RCC 7860 (cell line): ENCODE measurements at regions not wholly inside any gene's neighbourhood (a gene's known extent, or its start where the extent isn't known, plus 50 kb on each side); places are given as distances from the start of the nearest gene placed in this dataset.

ENCODE experiments used
- DNase-seq: peaks from one replicate; pipeline ENCODE4 v3.0.0-alpha.2; 2015; ENCODE audit warnings: low spot score
- FAIRE-seq: peaks from 2 replicates; lab custom pipeline; 2012; peaks lifted over from hg19 to GRCh38; lab: Jason Lieb, UNC

- FAIRE-seq (no peak), DNase-seq (no peak)
These were observed 71.0 kb downstream of the AQP4 start for GRCh38 chr18:26794230-26795101.

- no peak for FAIRE-seq
- DNase-seq: peak; percentile 10
These were observed 72.8 kb downstream of the AQP4 start for GRCh38 chr18:26792661-26793060.

- no peak for DNase-seq
- no peak for FAIRE-seq
These were observed 73.8 kb downstream of the AQP4 start for GRCh38 chr18:26791676-26792075.

- DNase-seq (no peak), FAIRE-seq (no peak)
These were observed 80.9 kb downstream of the AQP4 start for GRCh38 chr18:26784599-26784998.

GRCh38 chr18:26783170-26783569 lies 82.3 kb downstream of the AQP4 start:
- FAIRE-seq: no peak
- no peak for DNase-seq

- FAIRE-seq (no peak), DNase-seq (no peak)
These were observed 84.8 kb downstream of the AQP4 start for GRCh38 chr18:26780520-26781325.

GRCh38 chr18:26778054-26778393 lies 87.5 kb downstream of the AQP4 start:
- DNase-seq (no peak), FAIRE-seq (no peak)

- no peak for DNase-seq
- no peak for FAIRE-seq
These were observed 88.0 kb downstream of the AQP4 start for GRCh38 chr18:26777351-26778053.

GRCh38 chr18:26772691-26773090 lies 92.8 kb downstream of the AQP4 start:
- FAIRE-seq (no peak), DNase-seq (no peak)

- DNase-seq (no peak), FAIRE-seq (no peak)
These were observed 94.0 kb downstream of the AQP4 start for GRCh38 chr18:26771524-26771923.

- no peak for DNase-seq
- FAIRE-seq: no peak
These were observed 97.1 kb downstream of the AQP4 start for GRCh38 chr18:26768385-26768784.

- FAIRE-seq (no peak), DNase-seq (no peak)
These were observed 100.0 kb downstream of the AQP4 start for GRCh38 chr18:26765498-26765897.

GRCh38 chr18:26764586-26764985 lies 100.9 kb downstream of the AQP4 start:
- DNase-seq: no peak
- FAIRE-seq: no peak

GRCh38 chr18:26764177-26764576 lies 101.3 kb downstream of the AQP4 start:
- no peak for FAIRE-seq
- no peak for DNase-seq

GRCh38 chr18:26763446-26764110 lies 101.9 kb downstream of the AQP4 start:
- FAIRE-seq: no peak
- DNase-seq: no peak

- DNase-seq: peak; percentile 45
- FAIRE-seq: peak; percentile 79
These were observed 108.1 kb downstream of the AQP4 start for GRCh38 chr18:26757263-26758019.

GRCh38 chr18:26756556-26756955 lies 109.0 kb downstream of the AQP4 start:
- FAIRE-seq (no peak), DNase-seq (no peak)

GRCh38 chr18:26746826-26747475 lies 118.6 kb downstream of the AQP4 start:
- FAIRE-seq: no peak
- no peak for DNase-seq

- peak; percentile 36 for FAIRE-seq
- DNase-seq: peak; percentile 39
These were observed 119.1 kb downstream of the AQP4 start for GRCh38 chr18:26746398-26746797.
